ENCODE measurements at regions not wholly inside any gene's neighbourhood (a gene's known extent, or its start where the extent isn't known, plus 50 kb on each side); places are given as distances from the start of the nearest gene placed in this dataset.

GRCh38 chr5:164119806-164120447, 614.5 kb downstream of the MAT2B start:
- RAD21 ChIA-PET (ENCODE audit: unreplicated experiment), result no interaction called here
- H3K9ac ChIP-seq (ENCODE audit: control insufficient read depth, insufficient read depth, low read length), result no peak overlapping the region
- FAIRE-seq, result no peak

More at GRCh38 chr5:164119806-164120447, 614.5 kb downstream of the MAT2B start:
- WGBS (ENCODE audit: insufficient coverage, insufficient replicate concordance, low lambda C conversion rate, missing lambda C conversion rate), result 17% methylated on average over 7 of the region's 7 CpGs
- H3K4me3 ChIP-seq, result no peak overlapping the region
- no peaks in the 10 kb centered on the region for H3K79me2 ChIP-seq (ENCODE audit: control insufficient read depth, insufficient read depth, low read length)
- peak; percentile 78 for ATAC-seq
- no peaks in the 10 kb centered on the region for H3K36me3 ChIP-seq (ENCODE audit: control insufficient read depth in 2 of 2, insufficient read depth in 2 of 2, low read length in 1 of 2)
- no peaks in the 10 kb centered on the region for H4K20me1 ChIP-seq (ENCODE audit: control insufficient read depth, insufficient read depth)
- H3K27ac ChIP-seq (ENCODE audit: control insufficient read depth, insufficient read depth), result no peak overlapping the region; the same call in 1 of the 2 replicates
- H3K27me3 ChIP-seq (replicated peaks in 1 of 2; ENCODE audit: control insufficient read depth in 2 of 2, insufficient read depth in 2 of 2, low read length in 1 of 2), result no peaks in the 10 kb centered on the region
- ChIA-PET SMC1A (ENCODE audit: uncharacterized antibody, unreplicated experiment) (no interaction called here), POLR2A (no interaction called here), CTCF (no interaction called here)
- no peaks in the 10 kb centered on the region for H3K4me1 ChIP-seq (ENCODE audit: control insufficient read depth, insufficient read depth, low read length)
- H2AFZ ChIP-seq (ENCODE audit: control insufficient read depth, low read depth, low read length), result peak overlapping the region; percentile 27
- no peak overlapping the region for H3K4me2 ChIP-seq (ENCODE audit: control insufficient read depth, insufficient read depth)
- intact Hi-C loops (cut with micrococcal nuclease; ENCODE audit: unreplicated experiment), result no loop called here
- no peak for DNase-seq (ENCODE audit: low read depth, low spot score)
- in situ Hi-C loops (cut with MboI), result no loop called here
- BruUV-seq (replicated peaks), result no TSS peak
- H3K9me3 ChIP-seq (replicated peaks; ENCODE audit: control insufficient read depth, insufficient read depth, low read length), result no peaks in the 10 kb centered on the region; the same call in 2 of the 3 replicates
- TF ChIP-seq ZNF592 (IDR thresholded peaks at IDR 0.05) (no peak), NBN (IDR thresholded peaks at IDR 0.05) (0 out of 2 replicates have a peak, but pooled peaks have one; percentile 18), ZNF622 (IDR thresholded peaks at IDR 0.05) (no peak), CEBPB (IDR thresholded peaks at IDR 0.05; ENCODE audit: borderline replicate concordance in 1 of 2, low read depth in 2 of 2, low read length in 2 of 2) (no peak), RB1 (IDR thresholded peaks at IDR 0.05; ENCODE audit: borderline replicate concordance) (no peak), ZBTB33 (IDR thresholded peaks at IDR 0.05) (no peak)

All from GM12878 (cell line).